ENCODE measurements at regions not wholly inside any gene's neighbourhood (a gene's known extent, or its start where the extent isn't known, plus 50 kb on each side); places are given as distances from the start of the nearest gene placed in this dataset.
A peak's percentile ranks its signal among the peaks of the same experiment; 100 is the strongest.

GRCh38 chr3:13165576-13165975 is 92.3 kb upstream of the IQSEC1 start:
- no peak overlapping the region for H3K4me3 ChIP-seq (ENCODE audit: low read length in 3 of 3)
- H3K27ac ChIP-seq (ENCODE audit: low read depth in 2 of 2, low read length in 2 of 2) = no peak overlapping the region
- no peak overlapping the region for H3K9ac ChIP-seq (ENCODE audit: low read length in 3 of 3)
- no peaks in the 10 kb centered on the region for H3K4me1 ChIP-seq (ENCODE audit: control insufficient read depth in 2 of 3, insufficient read depth in 2 of 3, low read depth in 1 of 3, low read length in 3 of 3)
- H3K9me3 ChIP-seq (ENCODE audit: control insufficient read depth in 2 of 3, insufficient read depth in 1 of 3, low read length in 3 of 3) = no peaks in the 10 kb centered on the region
- H3K27me3 ChIP-seq (ENCODE audit: control insufficient read depth, insufficient read depth, low read length) = no peaks in the 10 kb centered on the region
- H3K36me3 ChIP-seq (ENCODE audit: control insufficient read depth in 2 of 3, insufficient read depth in 3 of 3, low read length in 3 of 3) = no peaks in the 10 kb centered on the region
- DNase-seq = peak in 1 of 5 donors; percentile 40
- intact Hi-C loops (cut with DNase I) = no loop called here
- no peak for FAIRE-seq
- TF ChIP-seq CTCF (IDR thresholded peaks at IDR 0.05; ENCODE audit: borderline replicate concordance, extremely low read depth, insufficient read depth) = no peak

GRCh38 chr3:13164893-13165492 is 91.8 kb upstream of the IQSEC1 start:
- Histone ChIP-seq H3K9ac (ENCODE audit: low read length in 3 of 3) (no peak overlapping the region), H3K9me3 (ENCODE audit: control insufficient read depth in 2 of 3, insufficient read depth in 1 of 3, low read length in 3 of 3) (no peaks in the 10 kb centered on the region), H3K27me3 (ENCODE audit: control insufficient read depth, insufficient read depth, low read length) (no peaks in the 10 kb centered on the region), H3K27ac (ENCODE audit: low read depth in 2 of 2, low read length in 2 of 2) (no peak overlapping the region), H3K4me1 (ENCODE audit: control insufficient read depth in 2 of 3, insufficient read depth in 2 of 3, low read depth in 1 of 3, low read length in 3 of 3) (no peaks in the 10 kb centered on the region), H3K4me3 (ENCODE audit: low read length in 3 of 3) (no peak overlapping the region), H3K36me3 (ENCODE audit: control insufficient read depth in 2 of 3, insufficient read depth in 3 of 3, low read length in 3 of 3) (no peaks in the 10 kb centered on the region)
- intact Hi-C loops (cut with DNase I) = no loop called here
- no peak for TF ChIP-seq CTCF (IDR thresholded peaks at IDR 0.05; ENCODE audit: borderline replicate concordance, extremely low read depth, insufficient read depth)
- FAIRE-seq (no peak), DNase-seq (peak in 1 of 5 donors; percentile 35)

- peak in 1 of 5 donors; percentile 63 for DNase-seq
- TF ChIP-seq CTCF (IDR thresholded peaks at IDR 0.05; ENCODE audit: borderline replicate concordance, extremely low read depth, insufficient read depth) = no peak
- intact Hi-C loops (cut with DNase I) = no loop called here
These were observed 90.7 kb upstream of the IQSEC1 start for GRCh38 chr3:13163848-13164382.

More at GRCh38 chr3:13163848-13164382, 90.7 kb upstream of the IQSEC1 start:
- H3K4me1 ChIP-seq (ENCODE audit: control insufficient read depth in 2 of 3, insufficient read depth in 2 of 3, low read depth in 1 of 3, low read length in 3 of 3) = no peaks in the 10 kb centered on the region
- no peaks in the 10 kb centered on the region for H3K9me3 ChIP-seq (ENCODE audit: control insufficient read depth in 2 of 3, insufficient read depth in 1 of 3, low read length in 3 of 3)
- no peaks in the 10 kb centered on the region for H3K27me3 ChIP-seq (ENCODE audit: control insufficient read depth, insufficient read depth, low read length)
- no peaks in the 10 kb centered on the region for H3K36me3 ChIP-seq (ENCODE audit: control insufficient read depth in 2 of 3, insufficient read depth in 3 of 3, low read length in 3 of 3)
- no peak overlapping the region for H3K9ac ChIP-seq (ENCODE audit: low read length in 3 of 3)
- no peak overlapping the region for H3K4me3 ChIP-seq (ENCODE audit: low read length in 3 of 3)
- FAIRE-seq = no peak
- H3K27ac ChIP-seq (ENCODE audit: low read depth in 2 of 2, low read length in 2 of 2) = no peak overlapping the region
